Karpas-422 (cell line): ENCODE measurements at regions not wholly inside any gene's neighbourhood (a gene's known extent, or its start where the extent isn't known, plus 50 kb on each side); places are given as distances from the start of the nearest gene placed in this dataset.

Source experiments
- DNase-seq: peaks from one replicate; pipeline ENCODE4 v3.0.0-alpha.2; 2015
- H2AFZ ChIP-seq: fragments of 200-600 bp; sonication (generic); 2 replicates; pipeline ENCODE4 v1.6.1; 2014; ENCODE audit warnings: antibody characterized with exemption, low read length, mixed read lengths
- H3K27ac ChIP-seq: fragments of 200-600 bp; sonication (generic); 2 replicates; pipeline ENCODE4 v1.5.1; 2014; ENCODE audit warnings: mild to moderate bottlenecking, low read length, moderate library complexity
- H3K27me3 ChIP-seq: fragments of 200-600 bp; sonication (generic); 2 replicates; pipeline ENCODE4 v1.6.1; 2014; ENCODE audit warnings: low read length, mixed read lengths
- H3K36me3 ChIP-seq: fragments of 200-600 bp; sonication (generic); 2 replicates; pipeline ENCODE4 v1.6.1; 2014; ENCODE audit warnings: low read length, mixed read lengths; ENCODE audit not compliant: insufficient read depth
- H3K4me1 ChIP-seq: fragments of 200-600 bp; sonication (generic); 2 replicates; pipeline ENCODE4 v1.6.1; 2014; ENCODE audit warnings: mild to moderate bottlenecking, low read length, mixed read lengths
- H3K4me2 ChIP-seq: fragments of 200-600 bp; sonication (generic); 2 replicates; pipeline ENCODE4 v1.6.1; 2014; ENCODE audit warnings: low read length, low read depth, mild to moderate bottlenecking; ENCODE audit not compliant: poor library complexity, severe bottlenecking
- H3K4me3 ChIP-seq: fragments of 200-600 bp; sonication (generic); 2 replicates; pipeline ENCODE4 v1.5.1; 2014; ENCODE audit warnings: mild to moderate bottlenecking, antibody characterized with exemption, low read length, mixed read lengths
- H3K79me2 ChIP-seq: fragments of 200-600 bp; sonication (generic); 2 replicates; pipeline ENCODE4 v1.6.1; 2014; ENCODE audit warnings: mild to moderate bottlenecking, low read length, mixed read lengths
- H3K9ac ChIP-seq: fragments of 200-600 bp; sonication (generic); 2 replicates; pipeline ENCODE4 v1.6.0; 2014; ENCODE audit warnings: low read length
- H3K9me2 ChIP-seq: fragments of 200-600 bp; sonication (generic), shearing (Covaris generic); replicated peaks from 2 replicates; pipeline ENCODE4 v1.6.0; 2014; ENCODE audit warnings: mild to moderate bottlenecking, low read length, moderate library complexity; ENCODE audit not compliant: insufficient read depth
- H3K9me3 ChIP-seq: fragments of 300-700, 200-600 bp; sonication (generic); 2 replicates; pipeline ENCODE4 v1.6.1; 2014; ENCODE audit warnings: low read length, mixed read lengths
- H4K20me1 ChIP-seq: fragments of 200-600 bp; sonication (generic); 2 replicates; pipeline ENCODE4 v1.6.1; 2014; ENCODE audit warnings: mild to moderate bottlenecking, antibody characterized with exemption, low read length, low read depth; ENCODE audit not compliant: insufficient read depth

- H3K4me1 ChIP-seq: no peaks in the 10 kb centered on the region
- H3K27me3 ChIP-seq: no peaks in the 10 kb centered on the region
- no peak overlapping the region for H3K27ac ChIP-seq
- H3K9me3 ChIP-seq: no peaks in the 10 kb centered on the region
- H3K9ac ChIP-seq: no peak overlapping the region
- H4K20me1 ChIP-seq: no peaks in the 10 kb centered on the region
- no peak overlapping the region for H3K4me2 ChIP-seq
- H3K9me2 ChIP-seq: no peaks in the 10 kb centered on the region
- no peak overlapping the region for H3K4me3 ChIP-seq
- no peaks in the 10 kb centered on the region for H3K36me3 ChIP-seq
- no peak for DNase-seq
- H2AFZ ChIP-seq: no peak overlapping the region
- H3K79me2 ChIP-seq: no peaks in the 10 kb centered on the region
Measured at GRCh38 chr17:71395901-71396300, 724.9 kb upstream of the SOX9 start.

- H3K27me3 ChIP-seq: no peaks in the 10 kb centered on the region
Measured at GRCh38 chr17:71396711-71397110, 724.1 kb upstream of the SOX9 start.

GRCh38 chr17:71398025-71398424 lies 722.8 kb upstream of the SOX9 start:
- no peaks in the 10 kb centered on the region for H3K79me2 ChIP-seq
- no peaks in the 10 kb centered on the region for H4K20me1 ChIP-seq
- no peaks in the 10 kb centered on the region for H3K9me3 ChIP-seq
- no peaks in the 10 kb centered on the region for H3K9me2 ChIP-seq
- H3K27ac ChIP-seq: no peak overlapping the region
- no peaks in the 10 kb centered on the region for H3K36me3 ChIP-seq
- H3K4me1 ChIP-seq: peaks cover 4% of the 10 kb centered on the region
- no peak overlapping the region for H2AFZ ChIP-seq
- H3K27me3 ChIP-seq: no peaks in the 10 kb centered on the region
- no peak for DNase-seq
- no peak overlapping the region for H3K4me2 ChIP-seq
- H3K4me3 ChIP-seq: no peak overlapping the region
- H3K9ac ChIP-seq: no peak overlapping the region

More at GRCh38 chr17:71396711-71397110, 724.1 kb upstream of the SOX9 start:
- H3K9me2 ChIP-seq: no peaks in the 10 kb centered on the region
- H3K4me1 ChIP-seq: no peaks in the 10 kb centered on the region
- H2AFZ ChIP-seq: no peak overlapping the region
- H3K9ac ChIP-seq: no peak overlapping the region
- no peaks in the 10 kb centered on the region for H4K20me1 ChIP-seq
- no peaks in the 10 kb centered on the region for H3K36me3 ChIP-seq
- no peak for DNase-seq
- no peak overlapping the region for H3K27ac ChIP-seq
- no peaks in the 10 kb centered on the region for H3K79me2 ChIP-seq
- H3K9me3 ChIP-seq: no peaks in the 10 kb centered on the region
- no peak overlapping the region for H3K4me2 ChIP-seq
- no peak overlapping the region for H3K4me3 ChIP-seq

GRCh38 chr17:71398800-71399219 lies 722.0 kb upstream of the SOX9 start:
- H3K4me3 ChIP-seq: no peak overlapping the region
- H3K9ac ChIP-seq: no peak overlapping the region
- no peaks in the 10 kb centered on the region for H3K27me3 ChIP-seq
- no peak overlapping the region for H3K4me2 ChIP-seq
- H3K79me2 ChIP-seq: no peaks in the 10 kb centered on the region
- H4K20me1 ChIP-seq: no peaks in the 10 kb centered on the region
- no peak for DNase-seq
- no peaks in the 10 kb centered on the region for H3K9me3 ChIP-seq
- no peak overlapping the region for H3K27ac ChIP-seq
- peaks cover 7% of the 10 kb centered on the region for H3K4me1 ChIP-seq
- H3K9me2 ChIP-seq: no peaks in the 10 kb centered on the region
- no peaks in the 10 kb centered on the region for H3K36me3 ChIP-seq
- no peak overlapping the region for H2AFZ ChIP-seq

GRCh38 chr17:71399221-71399620 lies 721.6 kb upstream of the SOX9 start:
- H3K27ac ChIP-seq: no peak overlapping the region
- H3K9ac ChIP-seq: no peak overlapping the region
- H3K27me3 ChIP-seq: no peaks in the 10 kb centered on the region
- H2AFZ ChIP-seq: no peak overlapping the region
- no peaks in the 10 kb centered on the region for H3K36me3 ChIP-seq
- H3K79me2 ChIP-seq: no peaks in the 10 kb centered on the region
- no peak for DNase-seq
- no peaks in the 10 kb centered on the region for H3K9me3 ChIP-seq
- no peak overlapping the region for H3K4me2 ChIP-seq
- no peaks in the 10 kb centered on the region for H4K20me1 ChIP-seq
- no peak overlapping the region for H3K4me3 ChIP-seq
- no peaks in the 10 kb centered on the region for H3K9me2 ChIP-seq
- H3K4me1 ChIP-seq: peaks cover 7% of the 10 kb centered on the region

- H3K4me2 ChIP-seq: no peak overlapping the region
- no peak overlapping the region for H2AFZ ChIP-seq
- no peaks in the 10 kb centered on the region for H3K36me3 ChIP-seq
- H3K4me1 ChIP-seq: peaks cover 7% of the 10 kb centered on the region
- H4K20me1 ChIP-seq: no peaks in the 10 kb centered on the region
- no peaks in the 10 kb centered on the region for H3K79me2 ChIP-seq
- no peaks in the 10 kb centered on the region for H3K27me3 ChIP-seq
- H3K9me3 ChIP-seq: no peaks in the 10 kb centered on the region
- H3K9ac ChIP-seq: no peak overlapping the region
- H3K4me3 ChIP-seq: no peak overlapping the region
- no peak overlapping the region for H3K27ac ChIP-seq
- H3K9me2 ChIP-seq: no peaks in the 10 kb centered on the region
- no peak for DNase-seq
Measured at GRCh38 chr17:71399649-71400048, 721.2 kb upstream of the SOX9 start.

GRCh38 chr17:71402007-71402406 lies 718.8 kb upstream of the SOX9 start:
- Histone ChIP-seq H3K27me3 (no peaks in the 10 kb centered on the region), H3K27ac (no peak overlapping the region), H3K9ac (no peak overlapping the region), H3K36me3 (no peaks in the 10 kb centered on the region), H4K20me1 (no peaks in the 10 kb centered on the region), H3K4me1 (peaks cover 7% of the 10 kb centered on the region), H3K9me3 (no peaks in the 10 kb centered on the region), H2AFZ (no peak overlapping the region), H3K4me3 (no peak overlapping the region), H3K79me2 (no peaks in the 10 kb centered on the region), H3K4me2 (no peak overlapping the region), H3K9me2 (no peaks in the 10 kb centered on the region)
- no peak for DNase-seq

GRCh38 chr17:71402661-71403141 lies 718.1 kb upstream of the SOX9 start:
- H3K27me3 ChIP-seq: no peaks in the 10 kb centered on the region
- DNase-seq: no peak
- peaks cover 7% of the 10 kb centered on the region for H3K4me1 ChIP-seq
- H3K9ac ChIP-seq: no peak overlapping the region
- H3K27ac ChIP-seq: no peak overlapping the region
- no peaks in the 10 kb centered on the region for H4K20me1 ChIP-seq
- no peaks in the 10 kb centered on the region for H3K9me2 ChIP-seq
- H3K4me2 ChIP-seq: no peak overlapping the region
- no peak overlapping the region for H3K4me3 ChIP-seq
- no peak overlapping the region for H2AFZ ChIP-seq
- no peaks in the 10 kb centered on the region for H3K36me3 ChIP-seq
- no peaks in the 10 kb centered on the region for H3K79me2 ChIP-seq
- H3K9me3 ChIP-seq: no peaks in the 10 kb centered on the region

- no peak overlapping the region for H2AFZ ChIP-seq
- H4K20me1 ChIP-seq: no peaks in the 10 kb centered on the region
- no peak overlapping the region for H3K9ac ChIP-seq
- no peaks in the 10 kb centered on the region for H3K36me3 ChIP-seq
- H3K4me3 ChIP-seq: no peak overlapping the region
- H3K79me2 ChIP-seq: no peaks in the 10 kb centered on the region
- DNase-seq: no peak
- no peak overlapping the region for H3K27ac ChIP-seq
- H3K27me3 ChIP-seq: no peaks in the 10 kb centered on the region
- no peak overlapping the region for H3K4me2 ChIP-seq
- peaks cover 7% of the 10 kb centered on the region for H3K4me1 ChIP-seq
- no peaks in the 10 kb centered on the region for H3K9me2 ChIP-seq
- H3K9me3 ChIP-seq: no peaks in the 10 kb centered on the region
Measured at GRCh38 chr17:71405101-71405500, 715.7 kb upstream of the SOX9 start.
